ENCODE measurements at regions not wholly inside any gene's neighbourhood (a gene's known extent, or its start where the extent isn't known, plus 50 kb on each side); places are given as distances from the start of the nearest gene placed in this dataset.

DNA sequence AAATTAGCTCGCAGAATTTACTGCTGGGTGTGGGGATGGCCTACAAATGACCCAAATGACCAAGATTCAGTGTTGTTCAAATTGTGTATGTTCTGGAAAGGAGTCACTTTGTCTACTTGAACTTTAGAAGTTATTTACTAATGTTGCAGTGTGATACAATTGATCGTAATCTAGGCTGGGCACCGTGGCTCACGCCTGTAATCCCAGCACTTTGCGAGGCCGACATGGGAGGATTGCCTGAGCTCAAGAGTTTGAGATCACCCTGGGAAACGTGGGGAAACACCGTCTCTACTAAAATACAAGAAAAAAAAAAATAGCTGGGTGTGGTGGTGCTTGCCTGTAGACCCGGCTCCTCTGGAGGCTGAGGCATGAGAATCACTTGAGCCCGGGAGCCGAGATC lies 57.6 kb upstream of the TMPRSS2 start:
- no peaks in the 10 kb centered on the region for H3K36me3 ChIP-seq (ENCODE audit: low read depth)
- no peaks in the 10 kb centered on the region for H3K9me3 ChIP-seq
- DNase-seq (peak in 2 of 3 donors; percentile 55 to 58), ATAC-seq (peak; percentile 27)
- peaks cover 56% of the 10 kb centered on the region for H3K4me1 ChIP-seq (ENCODE audit: low read depth)
- H3K4me3 ChIP-seq, result no peak overlapping the region
- TF ChIP-seq, protein P1, sequence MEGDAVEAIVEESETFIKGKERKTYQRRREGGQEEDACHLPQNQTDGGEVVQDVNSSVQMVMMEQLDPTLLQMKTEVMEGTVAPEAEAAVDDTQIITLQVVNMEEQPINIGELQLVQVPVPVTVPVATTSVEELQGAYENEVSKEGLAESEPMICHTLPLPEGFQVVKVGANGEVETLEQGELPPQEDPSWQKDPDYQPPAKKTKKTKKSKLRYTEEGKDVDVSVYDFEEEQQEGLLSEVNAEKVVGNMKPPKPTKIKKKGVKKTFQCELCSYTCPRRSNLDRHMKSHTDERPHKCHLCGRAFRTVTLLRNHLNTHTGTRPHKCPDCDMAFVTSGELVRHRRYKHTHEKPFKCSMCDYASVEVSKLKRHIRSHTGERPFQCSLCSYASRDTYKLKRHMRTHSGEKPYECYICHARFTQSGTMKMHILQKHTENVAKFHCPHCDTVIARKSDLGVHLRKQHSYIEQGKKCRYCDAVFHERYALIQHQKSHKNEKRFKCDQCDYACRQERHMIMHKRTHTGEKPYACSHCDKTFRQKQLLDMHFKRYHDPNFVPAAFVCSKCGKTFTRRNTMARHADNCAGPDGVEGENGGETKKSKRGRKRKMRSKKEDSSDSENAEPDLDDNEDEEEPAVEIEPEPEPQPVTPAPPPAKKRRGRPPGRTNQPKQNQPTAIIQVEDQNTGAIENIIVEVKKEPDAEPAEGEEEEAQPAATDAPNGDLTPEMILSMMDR (IDR thresholded peaks at IDR 0.05), result no peak
- intact Hi-C loops (cut with DNase I, micrococcal nuclease), result loop anchor here in 1 of 2 donors (10.0 kb wide), 1 partner anchor 61 kb away; the partner anchor contains the start of gene TMPRSS2

DNA sequence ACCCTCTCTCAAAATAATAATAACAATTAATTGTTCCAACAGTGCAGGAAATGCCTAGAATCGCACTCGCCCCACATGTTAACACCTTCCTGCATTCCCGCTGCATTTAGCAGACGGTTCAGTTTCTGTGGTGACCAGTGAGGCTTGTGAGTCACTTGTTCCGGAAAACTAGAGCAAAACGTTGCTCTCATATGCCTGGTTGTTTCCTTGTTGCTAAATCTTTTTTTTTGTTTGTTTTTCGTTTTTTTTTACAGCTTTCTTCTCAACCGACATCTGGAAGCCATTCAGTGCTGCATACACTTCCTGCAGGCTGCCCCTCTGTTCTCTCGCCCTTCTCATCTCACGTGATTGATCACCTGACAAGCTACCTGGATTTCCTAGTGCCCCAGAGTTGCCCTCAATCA lies 56.9 kb upstream of the TMPRSS2 start:
- H3K4me1 ChIP-seq (ENCODE audit: low read depth), result peaks cover 60% of the 10 kb centered on the region
- intact Hi-C loops (cut with DNase I, micrococcal nuclease), result loop anchor here in 1 of 2 donors (10.0 kb wide), 1 partner anchor 60 kb away; the partner anchor contains the start of gene TMPRSS2
- DNase-seq, result peak in 2 of 3 donors; percentile 61 to 82
- no peak overlapping the region for H3K4me3 ChIP-seq
- ATAC-seq, result peak; percentile 55
- H3K36me3 ChIP-seq (ENCODE audit: low read depth), result no peaks in the 10 kb centered on the region
- TF ChIP-seq, protein P1 (IDR thresholded peaks at IDR 0.05), result no peak
- H3K9me3 ChIP-seq, result no peaks in the 10 kb centered on the region

DNA sequence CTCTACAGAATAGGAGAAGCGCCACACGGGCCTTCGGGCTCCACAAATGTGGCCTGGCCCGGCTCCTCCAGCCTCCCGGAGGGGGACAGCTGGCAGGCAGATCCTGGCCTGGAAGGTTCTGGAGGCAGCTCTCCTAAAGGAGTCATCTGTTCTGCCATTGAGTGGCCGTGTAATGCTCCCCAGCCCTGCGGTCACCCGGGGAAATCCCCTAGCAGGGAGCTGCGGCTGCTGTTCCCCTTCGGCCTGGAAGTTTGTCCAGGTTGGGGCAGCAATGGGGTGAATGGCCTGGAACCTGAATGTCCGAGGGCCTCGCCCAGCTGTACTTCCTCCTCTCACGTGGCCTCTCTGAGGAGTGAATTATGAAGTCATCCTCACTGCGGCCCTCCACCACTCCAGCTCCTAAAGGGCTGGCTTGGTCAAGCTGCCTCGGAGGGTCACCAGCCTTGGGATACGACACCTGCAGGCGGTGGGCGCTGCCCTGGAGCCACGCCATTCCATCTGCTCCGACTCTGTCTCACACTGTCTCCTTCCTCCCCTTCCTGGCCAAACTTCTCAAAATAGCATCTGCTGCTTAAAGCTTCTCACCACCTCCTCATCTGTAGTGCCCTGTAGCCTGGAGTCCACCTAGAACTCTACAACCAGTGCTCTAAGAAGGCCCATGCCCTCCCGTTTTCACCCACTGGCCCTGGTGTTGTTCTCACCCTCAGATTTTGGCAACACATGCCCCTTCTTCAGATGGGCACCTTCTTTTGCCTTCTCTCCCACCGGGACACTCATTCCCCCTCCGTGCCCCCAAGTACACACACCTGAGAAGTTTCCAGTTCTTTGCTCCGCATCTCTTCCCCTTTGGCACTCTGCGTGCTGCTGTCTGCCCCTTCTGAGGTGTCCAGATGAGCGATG lies 54.4 kb upstream of the TMPRSS2 start:
- DNase-seq (peak; percentile 52 to 77 (median 69)), ATAC-seq (peak; percentile 13)
- H3K9me3 ChIP-seq, result no peaks in the 10 kb centered on the region
- TF ChIP-seq, protein P1 (IDR thresholded peaks at IDR 0.05), result no peak
- intact Hi-C loops (cut with DNase I, micrococcal nuclease), result loop anchor here in 1 of 2 donors (10.0 kb wide), 1 partner anchor 58 kb away; the partner anchor contains the start of gene TMPRSS2
- no peak overlapping the region for H3K4me3 ChIP-seq
- H3K36me3 ChIP-seq (ENCODE audit: low read depth), result no peaks in the 10 kb centered on the region
- peaks cover 59% of the 10 kb centered on the region for H3K4me1 ChIP-seq (ENCODE audit: low read depth)

DNA sequence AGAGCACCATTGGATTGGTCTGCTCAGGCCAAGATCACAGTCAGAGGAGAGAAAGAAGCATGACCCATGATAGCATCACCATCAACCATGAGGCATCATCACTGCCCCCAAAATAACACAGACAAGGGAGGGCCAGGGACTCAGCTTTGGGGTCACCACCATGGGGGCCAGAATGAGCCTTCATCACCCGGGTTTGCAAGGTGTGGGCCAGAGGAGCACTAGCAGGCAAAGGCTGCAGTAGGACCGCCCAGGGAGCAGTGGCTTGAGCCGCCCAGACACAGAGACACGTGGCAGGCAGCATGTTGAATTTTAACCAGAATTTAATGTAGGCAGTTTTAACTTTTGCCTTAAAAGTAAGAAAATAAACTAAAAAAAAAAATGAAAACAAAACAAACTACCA lies 53.7 kb upstream of the TMPRSS2 start:
- no peaks in the 10 kb centered on the region for H3K9me3 ChIP-seq
- TF ChIP-seq, protein P1 (IDR thresholded peaks at IDR 0.05), result no peak
- no peak overlapping the region for H3K4me3 ChIP-seq
- intact Hi-C loops (cut with DNase I, micrococcal nuclease), result loop anchor here in 1 of 2 donors (10.0 kb wide), 1 partner anchor 57 kb away; the partner anchor contains the start of gene TMPRSS2
- no peaks in the 10 kb centered on the region for H3K36me3 ChIP-seq (ENCODE audit: low read depth)
- H3K4me1 ChIP-seq (ENCODE audit: low read depth), result peaks cover 56% of the 10 kb centered on the region
- no peak for ATAC-seq
- DNase-seq, result no peak

DNA sequence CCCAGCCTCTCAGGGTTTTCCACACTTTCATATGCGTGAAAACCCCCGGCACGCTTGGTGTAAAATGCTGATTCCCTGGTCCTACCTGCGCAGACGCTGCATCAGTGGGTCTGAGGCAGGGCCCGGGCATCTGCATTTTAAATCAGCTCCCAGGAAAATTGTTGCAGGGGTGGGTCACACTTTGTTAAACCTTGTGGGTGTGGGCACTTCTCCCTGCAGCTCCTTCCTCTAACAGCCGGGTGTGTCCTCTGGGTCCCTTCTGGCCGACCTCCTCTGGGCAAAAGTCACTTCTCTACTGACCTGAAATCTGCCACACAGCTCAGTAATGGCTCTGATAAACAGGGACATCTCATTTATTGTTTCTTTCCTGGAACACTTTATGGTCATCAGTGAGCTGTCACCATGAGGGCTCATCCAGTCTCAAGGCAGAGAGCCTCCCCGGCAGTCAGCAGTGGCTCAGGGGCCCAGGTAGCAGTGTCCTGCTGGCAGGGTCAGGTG lies 52.8 kb upstream of the TMPRSS2 start:
- no peaks in the 10 kb centered on the region for H3K9me3 ChIP-seq
- ATAC-seq, result peak; percentile 73
- peak; percentile 78 to 88 (median 84) for DNase-seq
- intact Hi-C loops (cut with DNase I, micrococcal nuclease), result loop anchor here in 1 of 2 donors (10.0 kb wide), 1 partner anchor 56 kb away; the partner anchor contains the start of gene TMPRSS2
- no peak overlapping the region for H3K4me3 ChIP-seq
- TF ChIP-seq, protein P1 (IDR thresholded peaks at IDR 0.05), result no peak
- H3K36me3 ChIP-seq (ENCODE audit: low read depth), result no peaks in the 10 kb centered on the region
- H3K4me1 ChIP-seq (ENCODE audit: low read depth), result peaks cover 52% of the 10 kb centered on the region
